GM19025 (cell line): ENCODE measurements at regions not wholly inside any gene's neighbourhood (a gene's known extent, or its start where the extent isn't known, plus 50 kb on each side); places are given as distances from the start of the nearest gene placed in this dataset.

Experiments used
- ATAC-seq: cut with Tn5 transposase; IDR thresholded peaks from one replicate; pipeline ENCODE4 v1.9.1; 2021; ENCODE audit warnings: mild to moderate bottlenecking, low read depth, moderate library complexity; ENCODE audit not compliant: unreplicated experiment

DNA sequence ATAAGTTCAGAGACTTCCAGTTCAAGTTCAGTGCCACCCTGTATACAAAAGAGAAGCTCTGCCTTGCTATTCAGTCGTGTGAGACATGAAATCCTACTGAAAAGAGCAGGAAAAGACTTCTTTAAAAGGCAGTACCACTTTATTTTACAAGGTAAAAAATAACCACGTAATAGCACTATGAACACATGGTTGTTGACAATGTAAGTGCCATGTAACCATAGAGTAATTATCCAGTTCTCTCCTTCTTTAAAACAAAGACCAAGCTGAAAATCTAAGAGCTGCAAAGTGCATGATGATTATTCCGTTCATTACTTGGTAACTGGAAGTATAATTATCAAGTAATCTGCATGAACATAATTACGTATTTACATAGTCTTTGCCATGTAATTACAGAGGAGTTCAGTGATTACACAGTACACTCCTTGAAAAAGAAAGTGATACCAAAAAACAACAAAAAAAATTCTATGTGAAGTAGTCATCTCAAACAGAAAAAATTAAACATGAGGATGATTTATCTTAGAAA lies 288.7 kb downstream of the EFNB2 start:
- ATAC-seq: no peak

DNA sequence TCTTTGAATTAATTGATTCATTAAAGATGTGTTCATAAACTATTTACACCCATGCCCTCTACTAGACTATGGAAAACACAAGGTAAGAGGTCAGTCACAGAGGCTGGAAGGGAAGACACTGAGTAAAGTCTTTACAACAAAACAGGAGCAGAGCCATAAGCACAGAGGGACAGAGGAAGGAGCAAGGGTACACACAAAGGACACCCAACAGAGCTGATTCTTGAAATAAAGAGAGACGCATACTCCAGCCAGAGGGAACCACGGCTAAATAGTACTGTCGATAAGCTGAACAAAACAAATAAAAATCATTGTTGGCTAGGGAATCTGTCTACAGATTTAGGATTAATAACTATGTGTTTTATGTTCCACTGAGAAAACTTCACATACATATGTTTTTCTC lies 289.2 kb downstream of the EFNB2 start:
- ATAC-seq: no peak

DNA sequence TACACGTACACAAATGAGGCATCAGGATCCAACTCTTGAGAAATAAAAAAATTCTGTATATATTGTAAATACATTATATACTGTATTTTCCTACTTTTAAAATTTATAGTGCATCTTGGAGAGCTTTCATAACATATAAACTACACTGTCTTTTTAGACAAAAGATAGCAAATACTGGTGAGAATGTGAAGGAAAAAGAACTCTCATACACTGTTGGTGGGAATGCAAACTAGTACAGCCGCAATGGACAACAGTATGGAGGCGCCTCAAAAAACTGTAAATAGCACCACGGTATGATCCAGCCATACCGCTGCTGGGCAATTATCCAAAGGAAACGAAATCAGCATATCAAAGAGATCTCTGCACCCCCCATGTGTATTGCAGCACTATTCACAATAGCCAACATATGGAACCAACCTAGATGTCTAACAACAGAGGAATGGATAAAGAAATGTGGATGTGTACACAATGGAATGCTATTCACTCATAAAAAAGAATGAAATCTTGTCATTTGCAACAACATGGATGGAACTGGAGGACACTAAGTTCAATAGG lies 292.4 kb downstream of the EFNB2 start:
- no peak for ATAC-seq

DNA sequence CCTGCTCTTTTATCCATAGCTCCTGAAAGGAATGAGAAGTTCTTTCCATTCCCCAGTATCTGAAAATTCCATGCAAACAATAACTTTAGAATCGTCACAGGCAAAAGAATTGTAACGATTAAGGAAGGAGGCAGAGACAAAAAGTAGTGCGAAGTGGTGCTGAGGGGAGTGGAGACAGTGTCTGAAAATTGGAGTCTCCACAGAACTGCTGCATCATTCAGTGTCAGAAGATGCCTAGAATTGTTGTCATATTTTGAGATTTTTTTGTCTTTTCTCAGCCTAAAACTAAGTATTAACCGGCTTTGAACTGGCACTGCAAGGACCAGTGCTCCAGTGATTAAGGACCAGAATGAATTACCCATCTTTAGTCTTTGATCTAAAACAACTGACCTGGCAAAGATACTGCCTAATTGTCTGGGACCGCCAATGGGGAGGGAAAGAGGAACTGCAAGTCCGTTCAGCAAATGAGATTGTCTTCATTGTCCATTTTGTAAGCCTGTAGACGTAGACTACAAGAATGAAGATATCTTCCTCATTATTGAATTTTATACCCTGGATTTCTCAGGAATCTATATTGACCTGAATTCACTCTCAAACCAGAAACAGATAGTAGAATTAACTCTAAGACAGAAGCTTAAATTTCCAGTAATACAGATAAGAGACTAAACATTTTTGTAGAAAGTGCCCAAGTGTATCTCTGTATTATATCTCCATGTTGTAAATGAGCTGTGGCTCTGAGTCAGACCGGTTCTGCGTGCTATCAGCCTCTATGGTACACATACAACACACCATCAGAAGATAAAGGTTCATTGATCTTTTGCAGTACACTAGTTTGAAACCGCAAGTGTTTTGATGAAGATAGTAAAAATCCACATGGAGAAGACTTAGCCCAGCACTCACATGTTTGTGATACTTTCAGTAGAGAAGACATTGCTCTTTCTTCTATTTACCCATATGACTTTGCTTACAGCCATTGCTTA lies 293.2 kb downstream of the EFNB2 start:
- no peak for ATAC-seq

DNA sequence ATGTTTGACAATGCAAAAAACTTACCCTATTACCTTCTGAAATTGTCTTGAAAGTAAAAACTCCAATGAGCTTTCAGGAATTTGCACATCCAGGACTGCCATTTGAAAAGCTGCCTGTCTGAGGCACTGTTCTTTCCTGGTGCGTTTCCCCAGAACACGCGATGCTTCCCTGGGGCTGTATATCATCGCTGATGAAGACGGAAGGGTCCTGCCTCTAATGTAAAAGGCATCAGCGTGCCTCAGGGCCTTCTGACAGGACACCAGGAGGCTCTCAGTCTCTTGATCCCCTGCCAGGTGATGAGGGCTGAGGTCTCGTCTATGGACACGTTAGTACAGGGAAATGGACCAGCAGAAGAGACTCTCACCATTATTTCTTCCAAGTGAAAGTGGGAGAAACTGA lies 296.8 kb downstream of the EFNB2 start:
- ATAC-seq: no peak

DNA sequence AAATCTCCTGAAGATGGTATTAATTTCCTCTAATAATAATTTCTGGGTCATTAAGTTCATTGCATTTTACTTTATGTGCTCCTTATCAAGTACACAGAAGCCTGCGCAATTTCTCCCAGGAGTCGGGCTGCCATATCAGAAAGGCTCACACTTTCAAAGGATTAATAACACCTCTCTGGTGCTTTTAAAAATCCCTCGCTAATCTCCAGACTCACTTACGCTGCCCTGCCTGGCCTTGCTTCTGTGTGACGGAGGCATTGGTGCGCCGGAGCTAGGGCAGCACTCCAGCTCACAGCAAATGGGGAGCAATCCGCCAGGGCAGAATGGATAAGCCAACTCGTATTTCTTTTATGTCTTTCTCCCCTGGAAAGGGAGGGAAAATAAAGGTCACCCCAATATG lies 300.8 kb downstream of the EFNB2 start:
- no peak for ATAC-seq

DNA sequence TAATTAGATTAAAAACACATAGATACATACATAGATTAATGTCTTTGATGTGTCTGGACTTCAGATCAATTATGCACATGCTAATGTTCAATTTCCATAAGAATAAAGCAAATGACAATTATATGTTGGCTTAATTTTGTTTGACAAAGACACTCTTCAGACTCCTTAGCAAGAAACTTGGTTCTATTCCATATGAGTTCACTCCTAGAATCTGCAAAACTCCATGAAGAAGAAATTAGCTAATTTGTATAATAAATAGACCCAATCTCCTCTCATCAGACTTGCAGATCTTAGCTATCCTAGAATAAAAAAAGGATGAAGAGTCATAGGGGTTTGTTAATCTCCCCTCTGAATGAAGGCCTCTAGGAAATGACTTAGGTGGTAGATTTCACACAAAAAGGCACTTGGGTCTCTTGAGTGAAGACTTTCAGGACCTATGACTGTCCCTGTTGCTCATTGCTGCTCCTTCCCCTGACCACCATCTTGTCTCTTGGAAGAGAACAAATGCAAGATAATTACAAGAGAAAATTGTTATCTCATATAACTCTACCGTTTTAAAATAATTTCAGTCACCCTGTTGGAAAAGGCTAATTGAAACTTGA lies 302.2 kb downstream of the EFNB2 start:
- no peak for ATAC-seq

DNA sequence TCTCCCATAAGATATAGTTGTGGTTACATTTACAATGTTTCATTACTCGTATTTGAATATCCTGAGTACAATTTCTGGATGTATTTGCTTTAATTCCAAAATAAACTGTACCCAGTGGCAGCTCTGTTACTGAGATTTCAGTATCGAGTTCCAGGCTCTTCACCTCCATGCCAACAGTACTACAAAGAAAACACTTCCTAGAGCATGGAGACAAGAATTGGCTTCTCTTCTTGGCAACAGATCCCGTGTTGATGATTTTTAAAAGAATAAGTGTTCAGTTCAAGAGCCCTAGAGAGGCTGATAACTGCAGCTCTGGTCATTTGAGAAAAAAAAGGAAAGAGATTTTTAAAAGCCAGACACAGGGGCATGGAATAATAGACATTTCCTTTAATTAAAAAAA lies 302.8 kb downstream of the EFNB2 start:
- ATAC-seq: no peak

DNA sequence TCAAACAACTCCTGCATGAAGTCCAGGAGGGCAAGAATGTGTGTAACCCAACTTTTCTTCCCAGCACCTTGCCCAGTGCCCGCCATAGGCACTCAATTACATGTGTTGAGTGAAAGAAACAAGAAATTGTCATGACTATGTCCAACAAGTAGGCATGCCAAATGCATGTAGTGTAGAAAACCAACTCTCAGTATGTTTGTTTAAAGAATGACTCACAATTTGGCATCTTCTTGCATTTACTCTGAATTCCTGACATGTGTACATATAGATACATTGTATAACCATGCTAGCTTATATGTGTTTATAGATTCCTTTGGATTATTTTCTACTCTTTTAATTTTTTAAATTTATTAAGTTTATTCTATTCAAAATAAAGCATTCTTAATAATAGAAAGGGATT lies 305.0 kb downstream of the EFNB2 start:
- no peak for ATAC-seq

DNA sequence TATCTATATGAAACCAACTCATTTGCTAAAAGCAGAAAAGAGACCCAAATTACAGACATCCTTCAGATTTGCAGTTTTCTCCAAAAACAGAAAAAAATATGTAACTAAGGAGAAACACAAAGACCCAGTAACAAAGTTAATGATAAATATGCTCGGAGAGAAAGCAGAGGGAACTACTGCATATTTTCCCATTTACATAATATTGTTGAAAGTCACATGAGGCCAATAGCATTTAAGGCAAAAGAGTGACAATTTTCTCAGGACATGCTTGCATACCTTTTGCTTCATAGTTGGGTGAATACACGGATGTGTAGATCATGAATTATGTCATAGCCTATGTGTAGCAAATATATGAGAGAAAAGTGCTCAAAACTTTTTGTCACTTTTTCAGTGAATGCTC lies 310.3 kb downstream of the EFNB2 start:
- ATAC-seq: no peak

DNA sequence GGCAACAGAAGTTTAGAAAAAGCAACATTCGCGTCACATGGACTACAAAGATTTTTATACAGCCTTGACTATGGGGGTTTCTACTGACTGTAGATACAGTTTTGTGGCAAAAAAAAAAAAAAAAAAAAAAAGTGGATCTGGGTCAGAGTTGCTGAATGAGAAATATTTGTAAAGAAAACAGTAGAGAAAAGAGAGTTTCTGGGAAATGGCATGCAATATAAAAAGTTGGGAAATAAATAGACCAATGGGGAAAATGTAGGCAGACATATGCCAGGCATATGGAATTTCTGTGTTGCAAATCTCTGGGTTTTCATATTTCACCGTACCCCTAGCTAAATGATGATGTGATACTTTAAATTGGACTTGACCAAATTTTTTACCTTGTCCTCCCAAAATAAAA lies 315.3 kb downstream of the EFNB2 start:
- ATAC-seq: no peak

DNA sequence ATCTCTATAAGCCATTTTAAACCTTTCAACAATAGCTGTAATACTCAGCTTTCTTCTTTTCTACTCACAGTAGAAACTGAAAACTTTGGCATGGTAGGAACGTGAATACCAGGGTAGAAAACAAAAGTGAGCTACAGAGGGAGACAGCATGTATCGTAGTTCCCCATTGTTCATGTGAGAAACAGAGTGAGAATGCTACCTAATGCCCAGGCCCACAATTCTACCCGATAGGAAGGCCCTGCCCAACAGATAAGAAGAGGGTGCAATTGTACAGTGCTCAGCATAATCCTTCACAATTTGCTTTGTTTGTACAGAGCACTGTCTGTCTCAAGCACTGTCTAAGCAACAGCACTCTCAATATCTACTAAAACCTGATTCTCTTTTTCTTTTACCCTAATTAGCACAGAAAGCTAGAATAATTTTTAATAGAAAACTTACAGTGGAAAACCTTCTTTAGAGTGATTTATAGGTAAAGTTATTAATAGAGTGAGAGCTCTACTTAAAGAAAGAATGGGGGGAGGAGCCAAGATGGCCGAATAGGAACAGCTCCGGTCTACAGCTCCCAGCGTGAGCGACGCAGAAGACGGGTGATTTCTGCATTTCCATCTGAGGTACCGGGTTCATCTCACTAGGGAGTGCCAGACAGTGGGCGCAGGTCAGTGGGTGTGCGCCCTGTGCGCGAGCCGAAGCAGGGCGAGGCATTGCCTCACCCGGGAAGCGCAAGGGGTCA lies 322.3 kb downstream of the EFNB2 start:
- ATAC-seq: no peak

DNA sequence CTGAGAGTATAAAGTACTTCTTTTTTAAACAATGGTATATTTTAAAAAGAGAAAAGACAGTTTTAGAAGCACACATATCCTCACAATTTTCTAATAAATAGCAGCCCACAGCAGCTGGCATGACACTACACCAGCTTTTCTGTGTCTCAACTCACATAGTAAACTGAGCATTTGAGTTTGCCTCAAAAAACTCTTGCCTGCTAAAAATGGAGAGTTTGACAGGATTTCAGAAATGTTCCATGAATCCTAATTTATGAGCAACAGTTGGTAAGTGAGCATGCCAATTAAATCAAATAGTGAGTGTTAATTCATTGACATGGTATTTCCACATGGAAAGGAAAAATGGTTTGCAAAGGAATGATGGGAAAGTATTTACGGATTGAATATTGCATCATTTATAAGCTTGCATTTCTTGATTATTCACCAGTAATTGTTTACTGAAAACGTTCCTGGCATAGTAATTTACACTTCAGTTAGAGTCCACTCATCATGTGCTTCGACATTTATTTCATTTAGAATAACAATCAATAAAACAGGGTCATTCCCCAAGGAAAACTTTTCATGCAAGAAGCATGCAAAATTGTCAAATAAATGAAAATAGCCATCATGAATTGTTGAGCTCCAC lies 323.0 kb downstream of the EFNB2 start:
- no peak for ATAC-seq

DNA sequence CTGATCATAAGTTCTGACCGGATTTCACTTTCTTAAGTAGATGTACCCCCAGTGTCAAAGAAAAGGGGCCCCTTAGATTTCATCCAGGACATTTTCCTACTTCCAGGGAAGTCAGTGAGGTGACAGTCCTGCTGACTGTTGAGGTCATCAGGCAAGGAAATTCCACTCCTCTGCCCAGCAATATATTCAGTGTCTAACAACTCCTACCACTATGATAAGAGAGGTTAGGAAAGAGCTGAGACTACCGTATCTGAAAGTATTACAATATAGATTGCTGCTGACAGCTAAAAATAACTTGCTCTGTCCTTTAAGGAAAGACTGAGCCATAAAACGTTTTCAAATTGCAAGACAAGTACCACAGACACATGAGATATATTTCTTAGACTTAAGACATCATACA lies 325.1 kb downstream of the EFNB2 start:
- ATAC-seq: no peak

DNA sequence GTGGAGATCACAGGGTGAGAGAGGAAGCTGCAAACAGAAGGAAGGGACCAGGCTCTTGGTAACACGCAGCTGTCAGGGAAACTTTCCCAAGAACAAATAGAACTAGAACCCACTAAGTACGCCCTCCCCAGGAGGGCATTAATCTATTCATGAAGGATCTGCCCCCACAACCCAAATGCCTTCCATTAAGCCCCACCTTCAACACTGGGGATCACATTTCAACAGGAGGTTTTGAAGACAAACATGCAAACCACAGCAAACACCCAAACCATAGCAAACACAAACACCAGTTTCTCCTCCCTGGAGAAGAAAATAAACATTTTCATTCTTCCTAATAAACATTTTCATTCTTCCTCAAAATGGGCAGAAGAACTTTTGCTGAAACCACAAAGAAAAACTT lies 329.6 kb downstream of the EFNB2 start:
- ATAC-seq: no peak

DNA sequence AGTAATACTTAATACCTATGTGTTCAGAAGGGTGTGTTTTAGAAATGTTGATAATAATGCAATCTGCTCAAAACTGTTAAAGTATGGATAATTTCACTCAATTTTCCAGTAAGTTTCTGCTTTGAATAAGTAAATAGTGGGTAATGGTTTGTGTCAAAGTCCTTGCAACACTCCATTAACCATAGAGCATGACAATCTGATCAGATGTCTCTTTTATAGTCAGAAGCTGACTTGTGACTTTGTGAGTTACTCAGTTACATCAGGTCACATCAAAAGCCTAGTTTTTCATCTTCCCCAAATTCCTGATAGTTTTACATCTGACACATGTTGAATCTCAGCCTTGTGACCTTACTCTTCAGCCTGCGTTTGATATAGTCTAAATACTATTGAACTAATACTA lies 338.0 kb downstream of the EFNB2 start:
- no peak for ATAC-seq

DNA sequence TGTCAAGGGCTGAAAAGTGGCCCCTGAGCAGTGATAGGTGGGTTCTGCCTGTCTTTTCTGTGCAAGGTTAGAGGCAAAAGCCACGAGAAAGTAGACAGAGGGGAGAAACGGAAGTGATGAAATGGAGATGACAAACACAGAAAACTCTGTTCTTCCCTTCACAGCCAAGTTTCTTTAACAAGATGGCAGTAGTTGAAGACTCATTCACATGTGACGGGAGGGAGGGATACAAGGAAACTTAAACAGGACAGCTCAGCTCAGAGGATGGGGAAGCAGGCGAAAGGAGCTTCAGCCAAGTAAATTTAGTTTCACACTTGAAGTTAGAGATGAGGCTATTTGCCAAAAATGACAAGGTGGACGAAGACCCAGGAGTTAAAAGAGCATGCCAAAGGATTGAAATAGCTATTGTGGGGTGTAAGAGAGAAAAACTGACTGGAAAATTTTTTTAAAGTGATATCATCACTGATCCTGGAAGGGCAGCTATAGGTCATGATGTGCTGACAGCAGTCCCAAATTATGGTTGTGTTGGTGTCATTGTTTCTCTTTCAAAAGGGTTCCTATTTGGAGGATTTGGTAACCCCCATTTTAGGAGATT lies 347.9 kb downstream of the EFNB2 start:
- ATAC-seq: no peak

DNA sequence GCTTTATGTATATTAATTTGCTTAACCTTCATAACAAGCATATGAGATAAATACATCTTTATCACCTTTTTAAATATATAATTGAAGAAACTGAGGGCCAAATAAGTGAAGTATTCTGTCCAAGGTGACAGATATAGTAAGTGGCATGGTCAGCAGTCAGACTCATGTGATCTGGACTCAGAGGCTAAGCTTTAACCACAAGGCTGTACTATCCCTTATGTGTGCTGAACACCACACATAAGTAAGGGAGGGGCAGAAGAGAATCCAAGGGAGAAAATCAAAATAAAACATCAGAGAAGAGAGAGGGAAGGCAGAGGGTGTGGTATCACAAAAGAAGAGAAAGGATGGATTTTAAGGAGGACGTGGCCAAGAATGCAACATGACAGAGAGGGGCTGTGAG lies 348.4 kb downstream of the EFNB2 start:
- no peak for ATAC-seq

DNA sequence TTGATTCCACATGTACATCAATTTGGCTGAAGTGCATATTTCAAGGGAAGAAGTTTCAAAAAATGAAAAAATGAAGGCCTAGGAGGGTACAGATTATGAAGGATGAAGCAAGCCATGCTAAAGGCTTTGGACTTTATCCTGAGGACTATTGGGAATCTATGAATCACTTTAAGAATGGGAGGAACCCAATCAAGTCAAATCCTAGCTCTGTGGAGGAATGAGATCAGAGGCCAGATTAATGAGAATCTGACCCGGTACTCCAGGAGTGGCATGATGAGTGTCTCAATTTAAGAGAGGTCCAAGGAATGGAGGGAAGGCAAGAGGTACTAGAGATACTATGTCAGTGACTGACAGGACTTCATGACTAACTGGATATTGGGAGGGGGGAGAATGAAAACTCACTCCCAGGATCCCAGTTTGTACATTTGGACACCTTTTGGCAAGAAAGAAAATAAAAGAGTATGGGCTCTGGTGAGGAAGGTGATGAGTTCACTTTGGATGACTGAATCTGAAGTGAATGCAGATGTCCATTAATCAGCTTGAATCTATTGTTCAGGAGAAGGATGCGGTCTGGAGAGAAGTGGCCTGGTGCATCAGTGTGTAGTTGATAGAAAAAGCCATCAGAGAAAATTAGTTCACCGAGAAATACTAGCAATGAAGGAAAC lies 349.0 kb downstream of the EFNB2 start:
- no peak for ATAC-seq

DNA sequence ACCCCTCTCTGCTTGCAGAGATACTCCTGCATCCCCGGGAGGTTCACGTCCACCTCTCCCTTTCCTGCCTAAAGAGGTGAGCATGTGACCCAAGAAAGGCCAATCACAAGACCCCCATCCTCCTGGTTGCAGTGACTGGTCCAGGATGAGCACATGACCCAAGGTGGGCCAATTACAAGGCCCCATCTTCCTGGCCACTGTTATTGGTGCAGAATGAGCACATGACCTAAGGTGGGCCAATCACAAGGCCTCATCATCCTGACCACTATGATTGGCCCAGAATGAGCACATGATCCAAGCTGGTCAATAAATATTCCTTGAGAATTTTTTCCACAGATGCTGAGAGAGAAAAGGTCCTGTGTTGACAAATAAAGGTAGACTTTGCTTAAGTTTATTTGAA lies 350.7 kb downstream of the EFNB2 start:
- no peak for ATAC-seq
